HG03280 (cell line): ENCODE measurements at regions not wholly inside any gene's neighbourhood (a gene's known extent, or its start where the extent isn't known, plus 50 kb on each side); places are given as distances from the start of the nearest gene placed in this dataset.
"Not testable (repeated sequence)": the region's sequence is repeated elsewhere in the genome, so short reads cannot be mapped to it uniquely, and the experiment has no call there.

ENCODE experiments used
- ATAC-seq: cut with Tn5 transposase; IDR thresholded peaks from one replicate; pipeline ENCODE4 v1.9.1; 2021; ENCODE audit warnings: mild to moderate bottlenecking, moderate library complexity; ENCODE audit not compliant: unreplicated experiment

DNA sequence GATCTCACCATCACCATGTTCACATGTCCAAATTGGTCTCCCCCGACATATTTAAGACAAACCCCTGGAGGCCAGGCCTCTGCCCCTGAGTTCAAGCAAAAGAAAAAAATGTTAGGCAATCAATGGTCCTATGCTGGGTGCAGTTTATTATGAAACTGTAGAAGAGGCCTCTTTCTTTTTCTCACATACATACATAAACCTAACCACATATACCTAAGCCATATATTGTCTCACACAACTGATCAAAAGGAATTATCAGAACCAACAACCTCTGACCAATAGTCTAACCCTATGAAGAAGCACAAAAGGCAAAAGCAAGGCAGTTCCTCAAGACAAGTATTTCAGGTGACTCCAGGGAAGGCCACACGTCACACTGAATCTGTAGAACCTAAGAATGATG, 49.9 kb downstream of the ILRUN start:
- no peak for ATAC-seq

DNA sequence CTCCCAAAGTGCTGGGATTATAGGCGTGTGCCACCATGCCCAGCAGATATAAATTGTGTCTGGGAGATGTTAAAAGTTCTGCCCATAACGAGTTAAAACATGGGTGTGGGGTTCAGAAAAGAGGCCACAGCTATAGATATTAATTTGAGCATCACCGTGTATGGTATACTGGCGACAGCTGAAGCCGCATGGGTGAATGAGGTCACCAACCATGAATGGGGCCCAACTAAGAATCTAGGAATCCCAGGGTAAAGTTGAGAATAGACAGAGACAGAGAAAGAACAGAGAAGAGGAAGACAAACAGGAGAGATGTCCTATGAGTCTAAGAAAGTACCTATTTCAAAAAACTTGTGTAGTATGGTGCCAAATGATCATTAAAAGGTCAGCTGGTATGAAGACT, 50.9 kb downstream of the ILRUN start:
- ATAC-seq = no peak

DNA sequence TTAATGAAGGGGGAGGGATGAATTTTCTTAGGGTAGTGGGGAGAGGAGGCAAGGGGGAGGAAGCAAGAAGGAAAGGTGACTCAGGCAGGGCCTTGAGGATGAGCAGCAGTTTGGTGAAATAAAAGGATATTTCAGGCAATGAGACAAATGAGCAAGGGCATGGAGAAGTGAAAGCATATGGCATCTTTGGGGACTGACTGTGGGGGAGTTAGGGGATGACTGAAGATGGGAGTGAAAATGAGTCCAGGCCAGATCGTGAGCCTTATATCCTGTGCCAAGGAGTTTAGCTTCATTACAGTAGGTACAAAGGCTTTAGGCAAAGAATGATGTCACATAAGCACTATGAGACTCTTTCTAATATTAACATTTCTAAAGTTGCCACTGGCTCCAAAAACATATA, 51.9 kb downstream of the ILRUN start:
- ATAC-seq = no peak

DNA sequence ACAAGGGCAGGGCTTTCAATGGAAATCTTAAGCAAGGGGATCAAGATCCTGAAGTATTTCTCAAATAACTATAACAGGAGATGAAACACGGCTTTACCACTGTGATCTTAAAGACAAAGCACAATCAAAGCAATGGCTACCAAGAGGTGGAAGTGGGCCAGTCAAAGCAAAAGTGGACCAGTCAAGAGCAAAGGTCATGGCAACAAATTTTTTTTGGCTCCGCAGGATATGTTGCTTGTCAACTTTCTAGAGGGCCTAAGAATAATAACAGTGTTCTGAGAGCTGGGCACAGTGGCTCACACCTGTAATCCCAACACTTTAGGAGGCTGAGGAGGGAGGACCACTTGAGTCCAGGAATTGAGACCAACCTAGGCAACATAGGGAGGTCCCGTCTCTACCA, 54.1 kb downstream of the ILRUN start:
- ATAC-seq = no peak

DNA sequence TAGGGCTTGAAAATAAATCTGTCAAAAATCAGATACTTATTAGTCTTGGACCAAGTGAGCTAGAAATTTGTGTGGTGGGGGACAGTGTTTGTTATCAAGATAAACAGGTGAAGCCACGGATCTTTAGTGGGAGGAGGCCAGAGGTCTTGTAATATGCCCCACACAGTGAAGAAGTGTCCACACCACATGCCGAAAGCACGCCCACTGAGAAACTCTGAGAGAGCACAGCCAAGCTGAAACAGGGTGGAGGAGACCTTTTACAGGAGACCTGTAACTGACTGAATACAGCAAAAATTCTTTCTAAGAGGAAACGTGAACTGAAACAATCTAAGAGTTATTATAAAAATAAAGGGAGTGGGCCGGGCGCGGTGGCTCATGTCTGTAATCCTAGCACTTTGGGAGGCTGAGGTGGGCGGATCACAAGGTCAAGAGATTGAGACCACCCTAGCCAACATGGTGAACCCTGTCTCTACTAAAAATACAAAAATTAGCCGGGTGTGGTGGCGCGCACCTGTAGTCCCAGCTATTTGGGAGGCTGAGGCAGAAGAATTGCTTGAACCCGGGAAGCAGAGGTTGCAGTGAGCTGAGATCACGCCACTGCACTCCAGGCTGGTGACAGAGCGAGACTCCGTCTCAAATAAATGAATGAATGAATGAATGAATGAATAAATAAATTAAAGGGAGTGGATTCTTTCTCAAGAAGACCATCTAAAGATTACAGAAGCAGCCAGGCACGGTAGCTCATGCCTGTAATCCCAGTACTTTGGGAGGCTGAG, 56.3 kb downstream of the ILRUN start:
- not testable (repeated sequence) for ATAC-seq

DNA sequence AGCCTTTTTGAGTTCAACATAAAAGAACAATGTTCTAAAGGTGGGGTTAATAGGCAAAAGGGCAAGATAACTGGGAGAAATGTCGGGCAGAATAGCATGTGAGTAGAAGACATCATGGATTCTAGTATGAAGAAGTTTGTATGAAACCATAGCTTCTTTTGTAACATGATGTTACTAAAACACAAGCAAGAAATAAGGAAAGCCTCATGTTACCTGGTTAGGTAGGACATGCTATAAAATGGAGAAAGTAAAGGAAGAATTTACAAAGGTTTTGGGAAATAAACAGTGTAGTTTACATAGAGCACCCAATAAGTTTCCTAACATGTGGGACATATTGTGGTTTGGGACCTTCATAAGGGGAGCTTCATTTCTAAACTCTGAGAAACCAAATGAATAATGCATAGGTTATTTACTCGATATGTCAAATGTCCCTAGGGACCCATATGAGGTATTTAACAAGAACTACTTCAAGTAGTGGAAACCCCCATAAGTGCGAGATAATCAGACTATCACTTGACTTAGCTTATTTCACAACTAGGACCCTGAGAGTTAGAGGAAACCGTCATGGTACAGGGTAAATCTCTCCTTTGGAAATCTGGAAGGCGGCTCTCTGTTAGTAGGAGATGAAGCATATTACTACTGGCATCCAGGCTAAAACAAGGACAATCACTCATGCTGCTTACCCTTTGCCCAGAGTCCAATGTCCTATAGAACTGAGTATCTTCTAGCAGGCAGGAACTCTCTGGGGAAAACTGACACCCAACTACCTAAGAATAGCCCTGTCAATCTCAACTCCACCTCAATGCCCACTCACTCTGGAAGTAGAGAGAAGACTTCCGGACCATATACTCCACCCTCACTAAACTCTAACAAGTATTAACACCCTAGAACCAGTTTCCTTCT, 57.5 kb downstream of the ILRUN start:
- ATAC-seq = peak; percentile 54

DNA sequence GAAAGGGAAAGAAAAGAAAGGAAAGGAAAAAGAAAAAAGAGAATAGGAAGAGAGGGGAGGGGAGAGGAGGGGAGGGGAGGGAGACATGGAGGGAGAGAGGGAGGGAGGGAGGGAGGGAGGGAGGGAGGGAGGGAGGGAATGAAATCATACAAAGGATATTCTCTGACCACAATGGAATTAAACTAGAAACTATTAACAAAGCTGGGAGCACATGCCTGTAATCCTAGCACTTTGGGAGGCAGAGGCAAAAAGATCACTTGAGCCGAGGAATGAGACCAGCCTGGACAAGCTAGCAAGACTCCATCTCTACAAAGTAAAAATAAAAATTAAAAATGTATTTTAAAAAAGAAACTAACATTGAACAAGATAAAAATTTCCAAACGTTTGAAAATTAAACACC, 62.8 kb downstream of the ILRUN start:
- ATAC-seq = no peak

DNA sequence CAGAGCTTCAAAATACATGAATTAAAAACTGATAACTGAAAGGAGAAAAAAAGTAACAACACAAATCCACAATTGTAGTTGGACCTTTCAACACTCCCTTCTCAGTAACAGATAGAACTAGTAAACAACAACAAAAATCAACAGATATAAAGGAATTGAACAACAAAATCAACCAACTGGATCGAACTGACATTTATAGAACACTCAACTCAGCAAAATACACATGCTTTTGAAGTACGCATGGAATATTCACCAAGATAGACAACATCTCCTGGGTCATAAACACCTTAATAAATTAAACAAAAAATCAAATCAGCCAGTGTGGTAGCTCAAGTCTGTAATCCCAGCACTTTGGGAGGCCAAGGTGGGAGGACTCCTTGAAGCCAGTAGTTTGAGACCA, 63.3 kb downstream of the ILRUN start:
- no peak for ATAC-seq

DNA sequence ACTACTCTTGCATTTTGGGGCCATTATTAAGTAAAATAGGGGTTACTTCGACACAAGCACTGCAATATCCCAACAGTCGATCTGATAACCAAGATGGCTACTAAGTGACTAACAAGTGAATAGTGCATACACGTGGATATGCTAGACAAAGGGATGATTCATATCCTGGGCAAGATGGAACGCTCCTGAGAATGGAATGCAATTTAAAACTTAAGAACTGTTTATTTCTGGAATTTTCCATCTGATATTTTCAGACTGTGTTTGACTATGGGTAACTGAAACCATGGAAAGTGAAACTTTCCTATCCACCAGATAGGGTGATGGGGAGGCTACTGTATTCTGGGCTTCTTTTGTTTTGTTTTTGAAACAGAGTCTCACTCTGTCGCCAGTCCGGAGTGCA, 66.5 kb downstream of the ILRUN start:
- ATAC-seq = no peak

DNA sequence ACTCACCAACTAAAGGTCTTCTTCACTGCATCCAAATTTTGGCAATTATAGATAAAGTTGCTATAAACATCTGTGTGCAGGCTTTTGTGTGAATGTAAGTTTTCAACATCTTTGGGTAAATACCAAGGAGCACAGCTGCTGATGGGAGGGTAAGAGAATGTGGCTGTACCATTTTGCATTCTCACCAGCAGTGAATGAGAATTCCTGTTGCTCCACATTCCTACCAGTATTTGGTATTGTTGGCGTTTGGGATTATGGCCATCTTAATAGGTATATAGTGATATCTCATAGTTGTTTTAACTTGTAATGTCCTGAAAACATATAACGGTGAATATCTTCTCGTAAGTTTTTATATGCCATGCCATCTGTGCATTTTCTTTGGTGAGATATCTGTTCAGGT, 69.3 kb downstream of the ILRUN start:
- ATAC-seq = no peak

DNA sequence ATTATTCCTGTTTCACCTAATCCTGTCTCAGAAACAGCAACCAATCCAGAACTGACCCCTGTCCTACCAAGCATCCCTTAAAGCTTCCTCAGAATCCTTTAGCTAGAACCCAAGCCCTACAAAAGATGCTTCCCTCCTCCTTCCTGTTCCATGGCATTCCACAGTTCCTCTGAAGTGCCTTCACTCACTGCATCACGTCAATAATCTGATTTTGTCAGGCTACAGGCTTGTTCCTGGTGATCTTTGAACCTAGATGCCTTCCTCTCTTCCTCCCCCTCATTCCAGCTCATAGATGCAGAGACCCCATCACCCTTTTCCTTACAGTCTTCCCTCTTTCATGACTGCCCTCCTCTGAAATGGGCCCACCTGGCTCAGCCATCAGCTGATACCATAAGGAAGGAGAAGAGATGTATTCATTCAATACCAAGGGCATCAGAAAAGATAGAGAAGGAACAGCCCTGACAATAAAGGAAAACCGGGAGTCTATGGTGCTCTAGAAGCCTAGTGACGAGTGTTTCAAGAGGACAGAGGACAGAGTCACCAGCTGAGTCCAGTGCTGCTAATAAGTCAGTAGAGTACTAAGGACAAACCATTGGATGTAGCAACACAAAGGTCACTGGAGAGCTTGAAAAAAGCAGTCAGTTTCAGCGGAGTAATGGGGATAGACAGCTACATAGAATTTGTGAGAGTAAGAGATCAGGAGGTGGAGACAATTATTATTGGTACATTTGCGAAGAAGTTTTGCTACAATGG, 62.5 kb upstream of the SPDEF start:
- no peak for ATAC-seq

DNA sequence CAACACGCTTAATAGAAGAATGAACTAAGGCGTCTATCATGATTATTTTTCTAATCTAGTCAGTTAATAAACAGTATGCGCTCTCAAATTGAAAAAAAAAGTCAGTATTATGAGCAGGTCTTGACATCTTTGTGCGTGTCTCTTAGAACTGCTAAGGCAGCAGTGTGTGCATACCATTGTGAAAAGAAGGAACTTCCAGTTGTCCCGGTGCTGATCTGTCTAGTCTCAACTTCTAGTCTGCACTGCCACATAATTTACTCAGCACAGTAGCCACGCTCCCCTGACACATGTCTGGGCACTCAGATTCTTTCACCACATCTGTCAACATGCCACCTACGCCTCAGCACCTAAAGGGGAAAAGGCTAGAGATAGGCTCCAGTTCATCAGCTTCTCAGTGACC, 61.1 kb upstream of the SPDEF start:
- no peak for ATAC-seq

DNA sequence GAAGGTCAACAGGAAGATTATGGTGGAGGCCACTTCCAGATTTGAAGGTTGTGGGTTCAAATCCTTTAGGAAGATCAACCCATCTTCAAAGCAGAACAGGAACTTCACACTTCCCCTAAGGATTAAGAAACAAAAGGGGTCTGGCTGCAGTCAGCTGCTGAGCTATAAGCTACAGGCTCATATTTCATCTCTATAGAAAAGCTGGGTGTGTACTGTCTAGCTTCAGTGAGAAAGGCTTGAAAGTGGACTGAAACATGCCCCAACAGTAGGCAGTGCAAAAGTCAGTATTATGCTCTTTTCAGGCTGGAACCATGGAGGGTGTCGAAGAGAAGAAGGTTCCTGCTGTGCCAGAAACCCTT, 60.1 kb upstream of the SPDEF start:
- ATAC-seq = no peak

DNA sequence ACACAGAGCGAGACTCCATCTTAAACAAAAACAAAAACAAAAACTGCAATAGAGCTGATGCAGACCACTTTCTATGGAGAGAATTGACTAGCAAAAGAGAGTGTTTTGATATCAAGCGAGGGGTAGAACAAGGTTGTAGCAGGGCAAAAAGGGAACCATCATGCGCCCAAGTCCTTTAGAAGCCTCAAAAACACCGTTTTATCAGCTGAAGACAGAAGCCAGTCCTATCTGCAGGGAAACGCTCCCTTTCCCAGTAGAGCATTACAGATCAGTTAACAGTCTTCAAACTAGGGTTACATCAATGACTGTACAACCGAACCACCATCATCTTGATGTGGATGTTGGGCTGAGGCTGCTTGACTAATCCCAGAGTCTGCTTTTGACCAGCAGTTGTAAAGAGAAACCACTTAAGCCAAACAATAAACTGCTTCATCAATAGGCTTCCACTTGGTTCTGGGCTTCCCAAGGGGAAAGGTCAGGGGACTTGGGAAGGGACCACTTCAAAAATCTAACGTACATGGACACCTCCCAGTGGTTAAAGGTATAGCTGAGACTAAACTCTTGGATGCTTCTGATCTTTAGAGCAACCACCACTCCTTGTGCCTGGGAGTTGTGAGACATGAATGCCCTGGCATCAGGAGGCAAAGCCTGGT, 59.6 kb upstream of the SPDEF start:
- ATAC-seq = no peak

DNA sequence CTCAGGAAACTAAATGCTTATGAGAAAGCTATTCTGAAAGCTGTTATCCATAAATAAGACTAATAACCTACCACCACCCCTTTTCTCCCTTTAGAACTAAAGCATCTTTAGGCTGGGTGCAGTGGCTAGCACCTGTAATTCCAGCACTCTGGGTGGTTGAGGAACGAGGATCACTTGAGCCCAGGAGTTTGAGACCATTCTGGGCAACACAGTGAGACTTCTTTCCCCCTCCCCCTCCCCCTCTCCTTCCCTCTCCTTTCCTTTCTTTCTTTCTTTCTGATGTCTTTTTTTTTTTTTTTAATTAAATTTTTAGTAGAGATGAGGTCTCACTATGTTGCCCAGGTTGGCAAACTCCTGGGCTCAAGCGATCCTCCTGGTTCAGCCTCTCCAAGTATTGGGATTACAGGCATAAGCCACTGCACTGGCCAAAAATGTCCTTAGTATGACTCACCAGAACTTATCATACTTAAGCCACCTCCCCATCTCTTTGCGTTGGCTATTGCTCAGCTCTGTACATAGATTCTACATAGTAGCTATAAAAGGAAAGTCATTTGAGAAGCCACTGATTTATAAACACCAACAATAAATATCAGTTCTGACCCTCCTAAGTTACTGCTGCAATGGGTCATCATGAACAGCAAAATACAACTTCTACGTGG, 54.8 kb upstream of the SPDEF start:
- no peak for ATAC-seq

DNA sequence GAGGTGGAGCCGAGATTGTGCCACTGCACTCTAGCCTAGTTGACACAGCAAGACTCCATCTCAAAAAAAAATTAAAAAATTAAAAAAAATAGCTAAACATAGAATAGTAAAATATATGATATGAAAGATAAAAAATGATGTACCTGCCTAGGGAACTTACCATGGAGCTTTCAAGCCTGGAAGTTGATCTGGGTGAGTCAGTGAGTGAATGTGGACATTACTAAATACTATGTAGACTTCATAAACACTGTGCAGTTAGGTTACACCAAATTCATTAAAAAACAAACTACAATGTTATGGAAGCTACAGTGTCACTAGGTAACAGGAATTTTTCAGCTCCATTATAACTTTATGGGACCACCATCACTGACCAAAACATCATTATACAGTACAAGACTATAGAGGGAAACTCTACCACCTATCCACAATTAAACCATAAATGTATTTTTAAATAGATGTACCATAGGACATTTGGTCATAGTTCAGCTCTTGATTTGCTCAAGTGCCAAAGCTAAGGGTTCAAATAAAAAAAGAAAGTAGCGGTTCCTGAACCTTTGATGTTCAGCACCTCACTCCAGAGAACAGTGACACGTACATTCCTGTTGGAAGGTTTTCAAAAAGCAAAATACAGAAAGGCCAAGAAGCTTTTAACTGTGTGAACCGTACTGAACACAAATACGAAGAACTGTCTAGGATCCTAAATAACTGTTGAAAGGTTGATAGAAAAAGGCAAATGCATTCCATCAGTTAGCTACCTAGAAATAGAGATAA, 52.4 kb upstream of the SPDEF start:
- no peak for ATAC-seq

DNA sequence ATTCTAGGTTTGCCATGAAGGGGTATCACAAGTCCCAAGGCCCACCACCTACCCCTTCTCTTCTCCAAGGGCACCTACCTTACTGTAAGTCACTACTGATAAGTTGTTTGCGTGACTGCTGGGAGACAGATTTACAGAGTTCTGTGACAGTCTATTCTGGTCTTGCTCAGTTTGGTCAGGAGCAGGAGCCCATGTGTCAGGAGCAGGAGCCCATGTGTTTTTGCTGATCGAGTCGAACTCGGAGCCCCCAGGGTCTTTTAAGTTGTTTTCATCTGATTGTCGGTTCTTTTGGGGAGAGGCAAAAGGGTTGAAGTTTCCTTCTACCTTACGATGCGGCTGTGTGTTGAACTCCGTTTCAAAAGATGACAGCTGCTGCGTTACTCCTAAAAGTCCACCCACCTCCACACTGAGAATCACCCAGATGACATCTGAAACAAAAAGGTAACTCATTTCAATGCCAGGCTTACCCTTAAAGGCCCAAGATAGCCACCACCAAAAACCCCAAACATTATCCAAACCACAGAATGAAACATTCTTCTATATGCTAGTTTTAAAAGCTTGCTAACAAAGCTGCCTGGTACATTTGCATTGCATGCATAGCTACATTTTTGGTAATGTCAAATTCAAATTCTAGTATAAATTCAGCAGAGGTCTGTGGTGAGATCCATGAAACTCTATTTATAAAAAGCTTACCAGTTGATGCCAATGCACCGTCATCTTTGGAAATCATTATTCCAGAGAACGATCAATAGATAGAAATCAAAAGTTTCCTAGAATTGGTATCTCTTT, 50.5 kb upstream of the SPDEF start:
- no peak for ATAC-seq
